ENCODE measurements at regions not wholly inside any gene's neighbourhood (a gene's known extent, or its start where the extent isn't known, plus 50 kb on each side); places are given as distances from the start of the nearest gene placed in this dataset.

DNA sequence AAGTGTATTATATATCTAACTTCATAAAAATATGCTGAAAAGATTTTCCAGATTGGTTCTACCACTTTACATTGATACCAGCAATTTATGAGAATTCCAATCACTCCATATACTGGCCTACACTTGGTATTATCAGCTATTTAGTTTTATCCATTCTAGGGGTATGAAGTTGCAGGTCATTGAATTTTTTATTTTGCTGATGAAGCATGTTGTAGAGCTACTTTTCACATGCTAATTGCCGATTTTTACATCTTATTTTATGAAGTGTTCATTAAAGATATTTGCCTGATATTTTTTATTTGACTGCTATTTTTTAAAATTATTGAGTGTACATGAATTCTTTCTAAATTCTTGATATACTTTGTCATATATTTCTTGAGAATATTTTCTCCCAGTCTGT lies 542.1 kb downstream of the ADCYAP1 start:
- no peaks in the 10 kb centered on the region for H3K4me1 ChIP-seq (ENCODE audit: control insufficient read depth, insufficient read depth, low read depth, low read length)
- DNase-seq: no peak
- H3K27me3 ChIP-seq (ENCODE audit: control insufficient read depth in 1 of 2, insufficient read depth in 1 of 2, low read length in 2 of 2): no peaks in the 10 kb centered on the region
- no CpG with 5 or more reads among the region's 1 CpG for WGBS
- no peak overlapping the region for H3K14ac ChIP-seq (ENCODE audit: low read length in 2 of 2)
- no peak overlapping the region for H2BK12ac ChIP-seq (ENCODE audit: low read length in 2 of 2)
- H3K18ac ChIP-seq (ENCODE audit: low read depth in 1 of 2, low read length in 2 of 2): no peak overlapping the region
- no peak overlapping the region for H4K8ac ChIP-seq (ENCODE audit: low read length)
- H2AFZ ChIP-seq (ENCODE audit: low read depth, low read length): no peak overlapping the region
- no peak overlapping the region for H2BK15ac ChIP-seq (ENCODE audit: low read depth, poor library complexity, severe bottlenecking)
- H3K4me3 ChIP-seq (ENCODE audit: insufficient read depth in 1 of 2, low read depth in 1 of 2, low read length in 2 of 2): no peak overlapping the region
- H3K9ac ChIP-seq (ENCODE audit: low read length): no peak overlapping the region
- no peak overlapping the region for H2BK5ac ChIP-seq (ENCODE audit: low read depth, low read length, poor library complexity, severe bottlenecking)
- no peak overlapping the region for H3K4me2 ChIP-seq (ENCODE audit: low read length, poor library complexity, severe bottlenecking)
- H3K27ac ChIP-seq (ENCODE audit: low read length, poor library complexity, severe bottlenecking): no peak overlapping the region
- no peaks in the 10 kb centered on the region for H3K79me1 ChIP-seq (replicated peaks; ENCODE audit: low read length, poor library complexity, severe bottlenecking)
- H3K36me3 ChIP-seq (ENCODE audit: control insufficient read depth in 1 of 2, insufficient read depth in 2 of 2, low read depth in 1 of 2, low read length in 2 of 2): no peaks in the 10 kb centered on the region
- H2BK120ac ChIP-seq (ENCODE audit: low read depth, low read length): no peak overlapping the region
- H4K91ac ChIP-seq (ENCODE audit: low read length): no peak overlapping the region
- no peak overlapping the region for H3K23ac ChIP-seq (ENCODE audit: low read length in 2 of 2)
- no peak overlapping the region for H2AK5ac ChIP-seq (ENCODE audit: low read length, severe bottlenecking)
- no peak overlapping the region for H3K4ac ChIP-seq (ENCODE audit: low read depth in 1 of 2, low read length in 2 of 2)
- H3K9me3 ChIP-seq (ENCODE audit: control insufficient read depth, low read length): peaks cover 5% of the 10 kb centered on the region

DNA sequence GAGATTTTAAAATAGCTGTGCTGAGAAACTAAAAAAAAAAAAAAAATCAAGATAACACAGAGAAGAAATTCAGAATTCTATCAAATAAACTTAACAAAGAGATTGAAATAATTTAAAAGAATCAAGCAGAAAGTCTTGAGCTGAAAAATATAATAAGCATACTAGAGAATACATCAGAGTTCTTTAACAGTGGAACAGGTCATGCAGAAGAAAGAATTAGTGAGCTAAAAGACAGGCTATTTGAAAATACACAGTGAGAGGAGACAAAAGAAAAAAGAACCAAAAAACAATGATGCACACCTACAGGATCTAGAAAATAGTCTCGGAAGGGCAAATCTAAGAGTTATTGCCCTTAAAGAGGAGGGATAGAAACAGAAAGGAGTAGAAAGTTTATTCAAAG lies 548.1 kb downstream of the ADCYAP1 start:
- Histone ChIP-seq H2AFZ (ENCODE audit: low read depth, low read length) (no peak overlapping the region), H3K14ac (ENCODE audit: low read length in 2 of 2) (no peak overlapping the region), H2BK12ac (ENCODE audit: low read length in 2 of 2) (no peak overlapping the region), H3K27me3 (ENCODE audit: control insufficient read depth in 1 of 2, insufficient read depth in 1 of 2, low read length in 2 of 2) (no peaks in the 10 kb centered on the region), H3K4me3 (ENCODE audit: insufficient read depth in 1 of 2, low read depth in 1 of 2, low read length in 2 of 2) (no peak overlapping the region), H3K79me1 (replicated peaks; ENCODE audit: low read length, poor library complexity, severe bottlenecking) (no peaks in the 10 kb centered on the region), H2BK15ac (ENCODE audit: low read depth, poor library complexity, severe bottlenecking) (no peak overlapping the region), H4K91ac (ENCODE audit: low read length) (no peak overlapping the region), H3K23ac (ENCODE audit: low read length in 2 of 2) (no peak overlapping the region), H4K8ac (ENCODE audit: low read length) (no peak overlapping the region), H3K36me3 (ENCODE audit: control insufficient read depth in 1 of 2, insufficient read depth in 2 of 2, low read depth in 1 of 2, low read length in 2 of 2) (no peaks in the 10 kb centered on the region), H3K9ac (ENCODE audit: low read length) (no peak overlapping the region), H3K4me2 (ENCODE audit: low read length, poor library complexity, severe bottlenecking) (no peak overlapping the region), H2BK120ac (ENCODE audit: low read depth, low read length) (no peak overlapping the region), H2AK5ac (ENCODE audit: low read length, severe bottlenecking) (no peak overlapping the region), H3K4ac (ENCODE audit: low read depth in 1 of 2, low read length in 2 of 2) (no peak overlapping the region), H3K27ac (ENCODE audit: low read length, poor library complexity, severe bottlenecking) (no peak overlapping the region), H3K18ac (ENCODE audit: low read depth in 1 of 2, low read length in 2 of 2) (no peak overlapping the region), H3K4me1 (ENCODE audit: control insufficient read depth, insufficient read depth, low read depth, low read length) (no peaks in the 10 kb centered on the region), H3K9me3 (ENCODE audit: control insufficient read depth, low read length) (peaks cover 16% of the 10 kb centered on the region), H2BK5ac (ENCODE audit: low read depth, low read length, poor library complexity, severe bottlenecking) (no peak overlapping the region)
- DNase-seq: no peak
- no CpG with 5 or more reads among the region's 1 CpG for WGBS

DNA sequence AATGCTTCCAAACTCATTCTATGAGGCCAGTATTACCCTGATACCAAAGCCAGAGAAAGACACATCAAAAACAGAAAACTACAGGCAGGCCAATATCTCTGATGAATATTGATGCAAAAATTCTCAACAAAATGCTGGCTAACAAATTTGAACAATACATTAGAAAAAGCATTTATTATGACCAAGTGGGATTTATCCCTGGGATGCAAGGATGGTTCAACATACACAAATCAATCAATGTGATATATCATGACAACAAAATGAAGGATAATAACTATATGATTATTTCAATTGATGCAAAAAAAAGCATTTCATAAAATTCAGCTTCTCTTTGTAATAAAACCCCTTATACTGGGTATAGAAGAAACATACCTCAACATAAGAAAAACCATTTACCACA lies 550.9 kb downstream of the ADCYAP1 start:
- Histone ChIP-seq H3K23ac (ENCODE audit: low read length in 2 of 2) (no peak overlapping the region), H2BK5ac (ENCODE audit: low read depth, low read length, poor library complexity, severe bottlenecking) (no peak overlapping the region), H3K36me3 (ENCODE audit: control insufficient read depth in 1 of 2, insufficient read depth in 2 of 2, low read depth in 1 of 2, low read length in 2 of 2) (no peaks in the 10 kb centered on the region), H3K4me3 (ENCODE audit: insufficient read depth in 1 of 2, low read depth in 1 of 2, low read length in 2 of 2) (no peak overlapping the region), H2BK120ac (ENCODE audit: low read depth, low read length) (no peak overlapping the region), H3K9me3 (ENCODE audit: control insufficient read depth, low read length) (peaks cover 27% of the 10 kb centered on the region), H2AFZ (ENCODE audit: low read depth, low read length) (no peak overlapping the region), H4K91ac (ENCODE audit: low read length) (no peak overlapping the region), H3K4ac (ENCODE audit: low read depth in 1 of 2, low read length in 2 of 2) (no peak overlapping the region), H3K4me1 (ENCODE audit: control insufficient read depth, insufficient read depth, low read depth, low read length) (no peaks in the 10 kb centered on the region), H3K4me2 (ENCODE audit: low read length, poor library complexity, severe bottlenecking) (no peak overlapping the region), H3K79me1 (replicated peaks; ENCODE audit: low read length, poor library complexity, severe bottlenecking) (no peaks in the 10 kb centered on the region), H4K8ac (ENCODE audit: low read length) (no peak overlapping the region), H3K27ac (ENCODE audit: low read length, poor library complexity, severe bottlenecking) (no peak overlapping the region), H3K9ac (ENCODE audit: low read length) (no peak overlapping the region), H3K18ac (ENCODE audit: low read depth in 1 of 2, low read length in 2 of 2) (no peak overlapping the region), H2AK5ac (ENCODE audit: low read length, severe bottlenecking) (no peak overlapping the region), H2BK15ac (ENCODE audit: low read depth, poor library complexity, severe bottlenecking) (no peak overlapping the region), H2BK12ac (ENCODE audit: low read length in 2 of 2) (no peak overlapping the region), H3K27me3 (ENCODE audit: control insufficient read depth in 1 of 2, insufficient read depth in 1 of 2, low read length in 2 of 2) (no peaks in the 10 kb centered on the region), H3K14ac (ENCODE audit: low read length in 2 of 2) (no peak overlapping the region)
- DNase-seq: no peak

DNA sequence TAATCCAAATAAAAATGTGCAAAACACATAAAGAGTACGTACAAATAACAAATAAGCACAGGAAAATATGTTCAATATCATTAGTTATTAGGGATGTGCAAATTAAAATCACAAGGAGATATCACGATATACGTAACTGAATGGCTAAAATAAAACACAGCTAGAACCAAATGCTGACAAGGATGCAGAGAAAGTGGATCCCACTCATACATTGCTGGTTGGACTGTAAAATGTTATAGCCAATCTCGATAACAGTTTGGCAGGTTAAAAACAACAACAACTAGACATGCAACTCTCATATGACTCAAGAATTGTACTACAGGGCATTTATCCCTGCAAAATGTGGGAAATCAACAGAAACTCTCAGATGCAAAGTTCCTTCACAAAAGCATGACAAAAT lies 553.9 kb downstream of the ADCYAP1 start:
- Histone ChIP-seq H3K14ac (ENCODE audit: low read length in 2 of 2) (no peak overlapping the region), H3K4ac (ENCODE audit: low read depth in 1 of 2, low read length in 2 of 2) (no peak overlapping the region), H3K27me3 (ENCODE audit: control insufficient read depth in 1 of 2, insufficient read depth in 1 of 2, low read length in 2 of 2) (no peaks in the 10 kb centered on the region), H3K36me3 (ENCODE audit: control insufficient read depth in 1 of 2, insufficient read depth in 2 of 2, low read depth in 1 of 2, low read length in 2 of 2) (no peaks in the 10 kb centered on the region), H2AK5ac (ENCODE audit: low read length, severe bottlenecking) (no peak overlapping the region), H3K79me1 (replicated peaks; ENCODE audit: low read length, poor library complexity, severe bottlenecking) (no peaks in the 10 kb centered on the region), H2BK5ac (ENCODE audit: low read depth, low read length, poor library complexity, severe bottlenecking) (no peak overlapping the region), H4K91ac (ENCODE audit: low read length) (no peak overlapping the region), H3K4me2 (ENCODE audit: low read length, poor library complexity, severe bottlenecking) (no peak overlapping the region), H3K27ac (ENCODE audit: low read length, poor library complexity, severe bottlenecking) (no peak overlapping the region), H3K23ac (ENCODE audit: low read length in 2 of 2) (no peak overlapping the region), H3K4me3 (ENCODE audit: insufficient read depth in 1 of 2, low read depth in 1 of 2, low read length in 2 of 2) (no peak overlapping the region), H3K4me1 (ENCODE audit: control insufficient read depth, insufficient read depth, low read depth, low read length) (no peaks in the 10 kb centered on the region), H3K9me3 (ENCODE audit: control insufficient read depth, low read length) (peaks cover 17% of the 10 kb centered on the region), H2BK12ac (ENCODE audit: low read length in 2 of 2) (no peak overlapping the region), H4K8ac (ENCODE audit: low read length) (no peak overlapping the region), H2BK120ac (ENCODE audit: low read depth, low read length) (no peak overlapping the region), H3K18ac (ENCODE audit: low read depth in 1 of 2, low read length in 2 of 2) (no peak overlapping the region), H2BK15ac (ENCODE audit: low read depth, poor library complexity, severe bottlenecking) (no peak overlapping the region), H3K9ac (ENCODE audit: low read length) (no peak overlapping the region), H2AFZ (ENCODE audit: low read depth, low read length) (no peak overlapping the region)
- 85% methylated on average over 3 of the region's 4 CpGs for WGBS
- DNase-seq: no peak
